ENCODE measurements at regions not wholly inside any gene's neighbourhood (a gene's known extent, or its start where the extent isn't known, plus 50 kb on each side); places are given as distances from the start of the nearest gene placed in this dataset.
"Not testable (repeated sequence)": the region's sequence is repeated elsewhere in the genome, so short reads cannot be mapped to it uniquely, and the experiment has no call there.

- Histone ChIP-seq H3K9me3 (ENCODE audit: control insufficient read depth in 4 of 4, insufficient read depth in 3 of 4, low read length in 3 of 4) (peaks cover 0 to 2% (median 0%) of the 10 kb centered on the region in 4 donors), H3K27me3 (ENCODE audit: control insufficient read depth in 3 of 3, insufficient read depth in 3 of 3, low read length in 2 of 3) (no peaks in the 10 kb centered on the region), H3K4me3 (no peak overlapping the region), H3K4me1 (ENCODE audit: control insufficient read depth in 5 of 5, insufficient read depth in 5 of 5, low read length in 5 of 5) (peaks cover 0 to 21% (median 0%) of the 10 kb centered on the region in 5 donors), H3K36me3 (ENCODE audit: control insufficient read depth in 4 of 4, insufficient read depth in 4 of 4, low read length in 4 of 4) (no peaks in the 10 kb centered on the region), H3K9ac (ENCODE audit: insufficient read depth in 1 of 2, low read length in 2 of 2) (no peak overlapping the region), H3K27ac (ENCODE audit: low read depth in 1 of 2, low read length in 1 of 2) (no peak overlapping the region)
- no peak for TF ChIP-seq CTCF (IDR thresholded peaks at IDR 0.05; ENCODE audit: control extremely low read depth, extremely low read depth)
- DNase-seq (no peak), ATAC-seq (ENCODE audit: insufficient read depth, low FRiP score) (no peak)
- WGBS, 2 donors: 92% methylated on average over 1 of the region's 1 CpG
These were observed 150.1 kb upstream of the CCDC54 start for GRCh38 chr3:107227091-107227490.

GRCh38 chr3:107233877-107234276 lies 143.4 kb upstream of the CCDC54 start:
- H3K27me3 ChIP-seq (ENCODE audit: control insufficient read depth in 3 of 3, insufficient read depth in 3 of 3, low read length in 2 of 3); ATAC-seq (ENCODE audit: insufficient read depth, low FRiP score); DNase-seq; H3K36me3 ChIP-seq (ENCODE audit: control insufficient read depth in 4 of 4, insufficient read depth in 4 of 4, low read length in 4 of 4); H3K9me3 ChIP-seq (ENCODE audit: control insufficient read depth in 4 of 4, insufficient read depth in 3 of 4, low read length in 3 of 4); H3K4me1 ChIP-seq (ENCODE audit: control insufficient read depth in 5 of 5, insufficient read depth in 5 of 5, low read length in 5 of 5); H3K4me3 ChIP-seq; H3K9ac ChIP-seq (ENCODE audit: insufficient read depth in 1 of 2, low read length in 2 of 2); H3K27ac ChIP-seq (ENCODE audit: low read depth in 1 of 2, low read length in 1 of 2): not testable (repeated sequence)
- WGBS, 2 donors: 96% methylated on average over 4 of the region's 4 CpGs

- peak; percentile 21 for ATAC-seq (ENCODE audit: insufficient read depth, low FRiP score)
- TF ChIP-seq CTCF (IDR thresholded peaks at IDR 0.05; ENCODE audit: control extremely low read depth, extremely low read depth): no peak
- Histone ChIP-seq H3K4me3 (no peak overlapping the region), H3K4me1 (ENCODE audit: control insufficient read depth in 5 of 5, insufficient read depth in 5 of 5, low read length in 5 of 5) (peaks cover 0 to 8% (median 0%) of the 10 kb centered on the region in 5 donors), H3K27ac (ENCODE audit: low read depth in 1 of 2, low read length in 1 of 2) (no peak overlapping the region), H3K36me3 (ENCODE audit: control insufficient read depth in 4 of 4, insufficient read depth in 4 of 4, low read length in 4 of 4) (no peaks in the 10 kb centered on the region), H3K9ac (ENCODE audit: insufficient read depth in 1 of 2, low read length in 2 of 2) (peak overlapping the region; percentile 53 to 88), H3K27me3 (ENCODE audit: control insufficient read depth in 3 of 3, insufficient read depth in 3 of 3, low read length in 2 of 3) (peaks cover 0 to 2% (median 0%) of the 10 kb centered on the region in 3 donors), H3K9me3 (ENCODE audit: control insufficient read depth in 4 of 4, insufficient read depth in 3 of 4, low read length in 3 of 4) (no peaks in the 10 kb centered on the region)
- WGBS, 2 donors: 40 to 51% methylated on average over 13 of the region's 13 CpGs
- peak in 2 of 3 donors; percentile 28 to 51 for DNase-seq
These were observed 141.9 kb upstream of the CCDC54 start for GRCh38 chr3:107235193-107235927.

- peak; percentile 74 to 96 (median 95) for DNase-seq
- H3K27ac ChIP-seq (ENCODE audit: low read depth in 1 of 2, low read length in 1 of 2): peak overlapping the region in 1 of 2 donors; percentile 18
- 2 to 4% methylated on average over 5 of the region's 5 CpGs for WGBS, 2 donors
These were observed 141.3 kb upstream of the CCDC54 start for GRCh38 chr3:107235928-107236315.

More at GRCh38 chr3:107235928-107236315, 141.3 kb upstream of the CCDC54 start:
- peaks cover 0 to 8% (median 0%) of the 10 kb centered on the region in 5 donors for H3K4me1 ChIP-seq (ENCODE audit: control insufficient read depth in 5 of 5, insufficient read depth in 5 of 5, low read length in 5 of 5)
- peaks cover 0 to 2% (median 0%) of the 10 kb centered on the region in 3 donors for H3K27me3 ChIP-seq (ENCODE audit: control insufficient read depth in 3 of 3, insufficient read depth in 3 of 3, low read length in 2 of 3)
- TF ChIP-seq CTCF (IDR thresholded peaks at IDR 0.05; ENCODE audit: control extremely low read depth, extremely low read depth): peak; percentile 87
- peak overlapping the region; percentile 53 to 88 for H3K9ac ChIP-seq (ENCODE audit: insufficient read depth in 1 of 2, low read length in 2 of 2)
- H3K9me3 ChIP-seq (ENCODE audit: control insufficient read depth in 4 of 4, insufficient read depth in 3 of 4, low read length in 3 of 4): no peaks in the 10 kb centered on the region
- no peaks in the 10 kb centered on the region for H3K36me3 ChIP-seq (ENCODE audit: control insufficient read depth in 4 of 4, insufficient read depth in 4 of 4, low read length in 4 of 4)
- peak; percentile 87 for ATAC-seq (ENCODE audit: insufficient read depth, low FRiP score)
- no peak overlapping the region for H3K4me3 ChIP-seq
